SK-N-MC (cell line): ENCODE measurements at regions not wholly inside any gene's neighbourhood (a gene's known extent, or its start where the extent isn't known, plus 50 kb on each side); places are given as distances from the start of the nearest gene placed in this dataset.

Source experiments
- DNase-seq: peaks from one replicate; pipeline ENCODE4 v3.0.0-alpha.2; 2011; ENCODE audit warnings: low read depth, low spot score
- H3K27ac ChIP-seq: fragments of 200-600 bp; sonication (generic); 2 replicates; pipeline ENCODE4 v1.5.1; 2016; ENCODE audit warnings: mixed run types
- H3K36me3 ChIP-seq: fragments of 200-600 bp; sonication (generic); 2 replicates; pipeline ENCODE4 v1.6.1; 2017; ENCODE audit warnings: antibody characterized with exemption, low read length, mixed read lengths; ENCODE audit not compliant: insufficient read depth
- H3K4me3 ChIP-seq: fragments of 200-600 bp; sonication (generic); 2 replicates; pipeline ENCODE4 v1.5.1; 2016
- H3K9ac ChIP-seq: fragments of 200-600 bp; sonication (generic); 2 replicates; pipeline ENCODE4 v1.8.0; 2017; ENCODE audit warnings: mixed run types, mixed read lengths; ENCODE audit not compliant: insufficient read length
- H3K9me3 ChIP-seq: fragments of 200-600 bp; sonication (generic); 2 replicates; pipeline ENCODE4 v1.6.1; 2017; ENCODE audit warnings: low read depth, mild to moderate bottlenecking, antibody characterized with exemption, low read length, moderate library complexity, mixed read lengths
- EZH2 ChIP-seq: fragments of 200-600 bp; sonication (generic); IDR thresholded peaks from one replicate; pipeline ENCODE4 v1.6.1; 2017; ENCODE audit warnings: antibody characterized with exemption
- FOXP2 ChIP-seq: optimal IDR thresholded peaks from 2 replicates; pipeline ENCODE3; 2011; ENCODE audit warnings: mild to moderate bottlenecking, moderate library complexity; ENCODE audit not compliant: insufficient read depth; ENCODE audit errors: extremely low read length, control extremely low read depth
- POLR2AphosphoS5 ChIP-seq: IDR thresholded peaks from 2 replicates; pipeline ENCODE4 v1.6.1; 2012; ENCODE audit warnings: mild to moderate bottlenecking, low read depth, low read length, borderline replicate concordance

DNA sequence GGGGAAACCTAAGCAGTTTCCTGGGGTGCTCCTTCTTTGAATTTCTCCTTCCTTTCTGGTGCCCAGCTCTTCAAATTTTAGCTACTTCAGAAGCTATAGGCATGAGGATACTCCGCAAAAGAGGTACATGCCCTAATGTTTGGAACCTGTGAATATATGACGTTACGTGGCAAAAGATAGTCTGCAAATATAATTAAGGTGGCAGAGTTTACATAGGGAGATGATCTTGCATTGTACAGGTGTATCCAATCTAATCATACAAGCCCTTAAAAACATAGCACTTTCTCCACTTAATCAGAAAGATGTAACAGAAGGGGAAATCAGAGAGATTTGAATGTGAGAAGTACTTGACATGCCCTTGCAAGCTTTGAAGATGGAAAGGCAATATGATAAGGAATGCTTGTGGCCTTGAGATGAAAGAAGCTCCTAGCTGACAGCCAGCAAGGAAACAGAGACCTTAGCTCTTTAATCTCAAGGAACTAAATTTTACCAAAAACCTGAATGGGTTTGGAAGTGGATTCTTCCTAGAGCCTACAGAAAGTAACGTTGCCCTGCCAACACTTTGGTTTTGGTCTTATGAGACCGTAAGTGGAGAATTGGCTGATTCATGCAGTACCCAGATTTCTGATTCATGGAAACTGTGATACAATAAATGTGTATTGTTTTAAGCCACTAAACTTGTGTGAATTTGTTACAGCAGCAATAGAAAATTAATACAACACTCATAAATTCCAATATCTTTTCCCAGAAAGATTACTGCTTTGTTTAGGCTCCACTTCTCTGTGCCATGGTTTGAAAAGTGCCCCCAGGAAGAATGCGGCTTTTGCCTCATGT, 268.4 kb downstream of the FAM170A start:
- no peak overlapping the region for H3K4me3 ChIP-seq
- no peak overlapping the region for H3K9ac ChIP-seq
- no peaks in the 10 kb centered on the region for H3K36me3 ChIP-seq
- no peaks in the 10 kb centered on the region for H3K9me3 ChIP-seq
- TF ChIP-seq FOXP2 (no peak), EZH2 (no peak), POLR2AphosphoS5 (no peak)
- no peak overlapping the region for H3K27ac ChIP-seq
- DNase-seq, result no peak

DNA sequence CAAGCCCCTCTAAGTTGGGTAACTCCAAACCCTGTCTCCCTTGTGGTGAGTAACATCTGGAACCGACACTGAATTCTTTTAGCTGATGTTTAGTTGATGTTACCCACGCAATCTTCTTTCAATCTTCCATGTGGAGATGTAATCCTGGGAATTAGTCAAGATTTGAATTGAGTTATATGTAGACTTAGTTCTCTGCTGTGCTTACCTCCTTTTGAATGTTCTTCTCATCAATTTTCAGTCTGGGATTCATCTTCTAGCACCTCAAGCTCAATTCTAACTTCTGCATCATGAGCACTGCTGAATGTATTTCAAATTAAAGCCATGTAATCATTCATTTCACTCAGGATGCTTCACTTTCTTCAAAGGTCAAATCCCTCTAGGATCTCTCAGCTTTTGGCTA, 270.6 kb downstream of the FAM170A start:
- no peak for DNase-seq
- H3K9me3 ChIP-seq, result no peaks in the 10 kb centered on the region

DNA sequence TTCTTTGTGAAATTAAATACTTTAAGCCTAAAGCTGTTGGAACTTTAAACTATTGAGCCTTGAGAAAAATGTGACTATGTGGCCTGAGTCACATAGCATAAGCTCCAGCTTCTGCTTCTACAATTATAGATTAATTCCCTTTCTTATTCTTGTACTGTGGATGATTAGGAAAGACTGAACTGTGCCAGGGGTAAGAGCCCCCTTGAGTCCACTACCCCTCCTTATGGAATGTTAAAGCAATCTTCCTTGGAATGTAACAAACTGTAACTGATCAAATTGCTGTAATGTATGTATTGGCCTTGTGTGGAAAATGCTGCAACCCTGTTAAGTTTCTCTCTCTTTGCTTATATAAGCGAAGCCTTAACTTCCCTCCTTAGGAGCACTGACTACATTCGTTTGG, 273.2 kb downstream of the FAM170A start:
- TF ChIP-seq FOXP2 (no peak), EZH2 (no peak)
- Histone ChIP-seq H3K4me3 (no peak overlapping the region), H3K27ac (no peak overlapping the region), H3K9me3 (no peaks in the 10 kb centered on the region), H3K36me3 (no peaks in the 10 kb centered on the region), H3K9ac (no peak overlapping the region)
- no peak for DNase-seq

More for the DNA sequence above, 270.6 kb downstream of the FAM170A start:
- no peak overlapping the region for H3K4me3 ChIP-seq
- no peaks in the 10 kb centered on the region for H3K36me3 ChIP-seq
- TF ChIP-seq FOXP2, result no peak
- TF ChIP-seq POLR2AphosphoS5, result no peak
- no peak for TF ChIP-seq EZH2
- no peak overlapping the region for H3K9ac ChIP-seq
- H3K27ac ChIP-seq, result no peak overlapping the region

DNA sequence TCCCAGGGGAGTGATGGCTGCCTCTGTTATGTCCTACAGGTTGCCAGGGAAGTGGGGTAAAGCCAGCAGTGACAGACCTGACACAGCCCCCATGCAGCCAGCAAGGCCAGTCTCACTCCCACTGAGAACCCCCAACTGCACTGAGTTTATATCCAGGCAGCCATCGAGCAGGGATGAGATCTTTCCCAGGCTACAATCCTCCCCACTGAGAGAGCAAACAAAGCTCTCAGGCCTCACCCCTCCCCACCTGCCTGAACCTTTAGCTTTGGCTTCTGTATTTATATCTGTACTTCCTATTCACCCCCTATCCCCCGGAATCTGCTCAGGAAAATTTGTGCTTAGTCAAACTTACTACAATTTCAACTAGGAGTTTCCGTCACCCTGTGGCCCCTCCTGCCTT, 284.1 kb downstream of the FAM170A start:
- no peaks in the 10 kb centered on the region for H3K36me3 ChIP-seq
- H3K9me3 ChIP-seq, result no peaks in the 10 kb centered on the region
- TF ChIP-seq FOXP2 (no peak), EZH2 (no peak), POLR2AphosphoS5 (no peak)
- no peak overlapping the region for H3K4me3 ChIP-seq
- no peak for DNase-seq
- no peak overlapping the region for H3K9ac ChIP-seq
- no peak overlapping the region for H3K27ac ChIP-seq

DNA sequence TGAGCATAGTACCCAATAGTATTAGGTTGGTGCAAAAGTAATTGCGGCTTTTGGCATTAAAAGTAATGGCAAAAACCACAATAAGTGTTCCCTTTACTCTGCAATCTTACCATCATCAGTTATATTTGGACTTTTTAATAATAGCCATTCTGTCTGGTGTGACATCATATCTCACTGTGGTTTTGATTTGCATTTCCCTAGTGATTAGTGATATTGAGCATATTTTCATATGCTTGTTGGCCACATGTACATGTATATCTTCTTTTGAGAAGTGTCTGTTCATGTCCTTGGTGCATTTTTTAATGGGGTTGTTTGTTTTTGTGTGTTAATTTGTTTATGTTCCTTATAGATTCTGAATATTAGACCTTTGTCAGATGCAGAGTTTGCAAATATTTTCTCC, 289.9 kb downstream of the FAM170A start:
- no peak for DNase-seq
- no peak overlapping the region for H3K9ac ChIP-seq
- H3K27ac ChIP-seq, result no peak overlapping the region
- no peaks in the 10 kb centered on the region for H3K36me3 ChIP-seq
- TF ChIP-seq POLR2AphosphoS5 (no peak), EZH2 (no peak), FOXP2 (no peak)
- H3K9me3 ChIP-seq, result no peaks in the 10 kb centered on the region
- no peak overlapping the region for H3K4me3 ChIP-seq

DNA sequence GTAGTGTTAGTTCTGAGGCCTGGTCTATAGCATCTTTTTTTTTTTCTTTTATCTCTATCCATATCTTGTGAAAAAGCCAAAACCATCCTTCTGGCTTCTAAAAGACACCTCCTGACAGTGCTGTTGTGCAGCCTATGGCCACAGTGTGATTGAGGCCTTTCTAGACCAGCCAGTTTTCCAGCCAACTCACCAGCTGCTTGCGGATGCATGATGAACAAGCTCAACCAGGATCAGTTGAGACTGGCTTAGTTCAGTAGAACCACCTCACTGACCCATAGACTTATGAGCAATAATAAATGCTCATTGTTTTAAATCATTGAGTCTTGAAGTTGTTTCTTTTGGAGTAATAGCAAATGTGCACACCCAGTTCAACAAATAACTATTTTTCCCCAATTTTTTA, 296.9 kb downstream of the FAM170A start:
- Histone ChIP-seq H3K4me3 (no peak overlapping the region), H3K36me3 (no peaks in the 10 kb centered on the region), H3K27ac (no peak overlapping the region), H3K9me3 (no peaks in the 10 kb centered on the region), H3K9ac (no peak overlapping the region)
- DNase-seq, result no peak
- TF ChIP-seq FOXP2 (no peak), EZH2 (no peak), POLR2AphosphoS5 (no peak)

DNA sequence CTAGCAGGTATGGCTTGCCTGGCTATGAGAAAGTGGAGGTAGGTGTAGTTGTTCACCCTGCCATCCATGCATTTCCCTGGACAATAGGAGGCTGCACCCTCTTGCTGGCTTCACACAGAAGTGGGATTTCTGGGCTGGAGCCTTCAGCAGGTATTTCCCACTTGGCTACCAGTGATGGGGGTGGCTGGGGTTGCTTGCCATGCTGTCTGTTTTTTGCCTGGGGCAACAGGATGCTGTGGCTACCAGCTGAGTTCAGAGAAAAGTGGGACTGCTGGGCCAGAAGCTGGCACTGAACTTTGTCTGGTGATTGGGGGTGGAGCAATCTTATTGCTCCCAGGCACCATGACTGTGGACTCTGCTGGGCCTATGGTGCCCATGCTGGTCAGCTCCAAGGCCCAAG, 299.6 kb downstream of the FAM170A start:
- DNase-seq, result no peak
- H3K4me3 ChIP-seq, result no peak overlapping the region
- H3K9me3 ChIP-seq, result no peaks in the 10 kb centered on the region
- H3K36me3 ChIP-seq, result no peaks in the 10 kb centered on the region
- H3K27ac ChIP-seq, result no peak overlapping the region
- no peak overlapping the region for H3K9ac ChIP-seq
- no peak for TF ChIP-seq POLR2AphosphoS5
- no peak for TF ChIP-seq EZH2
- TF ChIP-seq FOXP2, result no peak

DNA sequence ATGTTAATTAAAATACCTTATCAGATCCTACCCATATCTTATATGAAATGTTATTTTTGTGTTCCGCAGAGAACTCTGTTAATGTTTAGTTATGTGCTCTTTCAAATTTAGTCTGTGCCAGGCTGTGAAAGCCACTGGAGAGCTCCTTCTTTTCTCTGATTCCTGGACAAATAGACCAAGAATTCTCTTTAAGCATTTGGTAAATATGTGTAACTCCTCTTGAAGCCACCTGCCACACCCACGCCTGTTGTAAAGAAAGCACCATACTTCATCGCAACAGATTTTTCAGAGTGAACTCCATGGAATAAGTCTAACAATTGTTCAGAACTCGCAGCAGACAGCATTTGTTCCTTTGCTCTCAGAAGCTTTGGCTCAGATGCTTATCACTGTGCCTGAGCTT, 301.1 kb downstream of the FAM170A start:
- Histone ChIP-seq H3K36me3 (no peaks in the 10 kb centered on the region), H3K27ac (no peak overlapping the region), H3K9me3 (no peaks in the 10 kb centered on the region), H3K9ac (no peak overlapping the region), H3K4me3 (no peak overlapping the region)
- no peak for DNase-seq
- TF ChIP-seq POLR2AphosphoS5, result no peak

DNA sequence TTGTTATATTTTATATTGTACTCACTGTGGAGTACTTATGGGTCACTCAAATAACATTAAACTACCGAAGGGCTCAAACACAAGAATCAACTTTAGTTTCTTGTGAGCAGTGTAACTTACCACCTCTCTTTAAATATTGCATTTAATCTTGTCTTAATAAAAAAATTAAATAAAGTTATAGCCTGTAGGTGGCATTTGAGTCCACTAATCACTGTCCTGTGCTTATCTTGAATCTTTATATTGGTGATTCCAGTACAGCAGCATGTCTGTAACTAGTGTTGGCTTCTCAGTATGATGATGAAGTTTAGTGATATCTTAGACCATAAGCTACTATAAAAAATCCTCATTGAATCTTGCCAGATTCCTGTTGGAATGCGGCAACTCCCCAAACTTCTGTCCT, 313.8 kb downstream of the FAM170A start:
- no peak overlapping the region for H3K4me3 ChIP-seq
- H3K9ac ChIP-seq, result no peak overlapping the region
- no peak overlapping the region for H3K27ac ChIP-seq
- no peaks in the 10 kb centered on the region for H3K36me3 ChIP-seq
- no peak for DNase-seq
- no peak for TF ChIP-seq EZH2
- TF ChIP-seq POLR2AphosphoS5, result no peak
- no peak for TF ChIP-seq FOXP2
- H3K9me3 ChIP-seq, result no peaks in the 10 kb centered on the region
